ENCODE measurements at regions not wholly inside any gene's neighbourhood (a gene's known extent, or its start where the extent isn't known, plus 50 kb on each side); places are given as distances from the start of the nearest gene placed in this dataset.

- no peak for TF ChIP-seq CTCF (IDR thresholded peaks at IDR 0.05)
- H3K4me1 ChIP-seq: no peaks in the 10 kb centered on the region
- H3K27me3 ChIP-seq: no peaks in the 10 kb centered on the region
- no peak for ATAC-seq
- FAIRE-seq: no peak
- no peaks in the 10 kb centered on the region for H3K9me3 ChIP-seq
- intact Hi-C loops (cut with DNase I): no loop called here
- H3K36me3 ChIP-seq: no peaks in the 10 kb centered on the region
- no peak overlapping the region for H3K27ac ChIP-seq
- no peak for DNase-seq
- H3K4me3 ChIP-seq: no peak overlapping the region
- 84 to 85% methylated on average over 21 of the region's 21 CpGs for WGBS, 2 donors
These were observed 166.9 kb downstream of the ANAPC1 start for GRCh38 chr2:111716905-111717775.

Small RNA genes in the stretch of these regions (microRNA-seq; reads per million reads assigned to microRNA genes)
- 0 reads per million in 2 donors for gene MIR4435-2
